Right renal pelvis (tissue), 4 donors: ENCODE measurements at regions not wholly inside any gene's neighbourhood (a gene's known extent, or its start where the extent isn't known, plus 50 kb on each side); places are given as distances from the start of the nearest gene placed in this dataset.
"Not testable (repeated sequence)": the region's sequence is repeated elsewhere in the genome, so short reads cannot be mapped to it uniquely, and the experiment has no call there.

ENCODE experiments used
- DNase-seq, 4 donors: peaks; one replicate each; pipeline ENCODE4 v3.0.0-alpha.2; 2013; ENCODE audit warnings: low read depth in 4 of 4, low spot score in 3 of 4, missing footprints in 1 of 4

- DNase-seq: no peak
Measured at GRCh38 chr4:118410138-118410537, 57.3 kb upstream of the PRSS12 start.

GRCh38 chr4:118417325-118417724 lies 64.5 kb upstream of the PRSS12 start:
- DNase-seq: no peak

DNA sequence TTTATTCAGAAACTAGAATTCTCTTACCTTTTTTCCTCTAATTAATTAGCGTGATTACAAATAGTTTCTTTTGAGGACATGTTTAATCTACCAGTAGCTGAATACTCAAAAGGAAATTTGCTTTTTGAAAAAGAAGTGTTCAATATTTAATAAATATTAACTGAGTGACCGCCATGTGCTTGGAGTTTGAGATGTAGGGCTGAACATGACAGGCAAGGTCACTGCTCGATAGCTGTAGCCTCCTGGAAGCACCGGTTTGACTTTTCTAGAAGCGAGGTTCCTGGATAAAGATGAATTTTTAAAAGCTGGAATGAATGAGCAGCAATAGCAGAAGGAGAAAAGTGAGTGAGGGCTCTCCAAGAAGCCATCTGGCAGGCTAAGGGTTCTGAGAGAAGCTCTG lies 65.0 kb upstream of the PRSS12 start:
- not testable (repeated sequence) for DNase-seq

- DNase-seq: not testable (repeated sequence)
Measured at GRCh38 chr4:118418396-118418795, 65.6 kb upstream of the PRSS12 start.

- not testable (repeated sequence) for DNase-seq
Measured at GRCh38 chr4:118419626-118420025, 66.8 kb upstream of the PRSS12 start.

DNA sequence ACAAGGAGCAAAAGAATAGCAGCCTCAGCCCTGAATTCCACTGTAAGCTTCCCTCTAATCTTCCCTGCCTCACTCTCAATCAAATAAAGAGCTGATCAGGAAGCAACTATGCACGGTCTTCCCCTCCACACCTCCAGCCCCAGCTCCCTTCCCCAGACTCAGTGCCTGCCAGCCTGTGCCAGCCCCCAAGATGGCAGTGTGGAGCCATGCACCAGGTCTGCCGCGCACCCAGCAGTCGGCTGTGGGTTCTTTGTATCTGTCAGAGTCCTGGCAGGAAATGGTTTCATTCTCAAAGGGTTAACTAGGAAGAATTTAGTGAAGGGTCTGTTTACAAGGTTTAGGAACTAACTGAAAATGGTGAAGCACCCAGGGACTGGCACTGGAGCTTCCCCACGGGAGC lies 71.3 kb upstream of the PRSS12 start:
- peak in 2 of 4 donors; percentile 0 to 12 for DNase-seq

DNA sequence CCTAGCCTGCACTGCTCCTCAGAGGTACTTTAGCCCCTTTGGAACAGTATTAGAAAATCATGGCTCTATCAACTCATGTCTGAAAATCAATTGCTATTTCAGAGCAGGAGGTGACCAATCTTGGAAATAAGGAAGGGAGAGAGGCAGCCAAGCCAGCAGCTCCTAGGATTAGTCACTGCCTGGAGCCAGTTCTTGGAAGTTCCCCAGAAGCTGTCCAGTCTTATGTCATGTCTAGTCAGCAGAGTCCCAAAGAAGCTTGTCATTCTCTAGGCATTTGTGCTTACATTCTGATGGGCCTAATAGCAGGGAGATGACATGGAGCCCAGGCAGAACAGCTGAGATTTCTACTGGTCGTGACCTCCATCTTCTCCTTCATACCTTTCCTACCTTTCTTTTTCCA lies 76.1 kb upstream of the PRSS12 start:
- DNase-seq: not testable (repeated sequence)

- not testable (repeated sequence) for DNase-seq
Measured at GRCh38 chr4:118432359-118432758, 79.6 kb upstream of the PRSS12 start.

DNA sequence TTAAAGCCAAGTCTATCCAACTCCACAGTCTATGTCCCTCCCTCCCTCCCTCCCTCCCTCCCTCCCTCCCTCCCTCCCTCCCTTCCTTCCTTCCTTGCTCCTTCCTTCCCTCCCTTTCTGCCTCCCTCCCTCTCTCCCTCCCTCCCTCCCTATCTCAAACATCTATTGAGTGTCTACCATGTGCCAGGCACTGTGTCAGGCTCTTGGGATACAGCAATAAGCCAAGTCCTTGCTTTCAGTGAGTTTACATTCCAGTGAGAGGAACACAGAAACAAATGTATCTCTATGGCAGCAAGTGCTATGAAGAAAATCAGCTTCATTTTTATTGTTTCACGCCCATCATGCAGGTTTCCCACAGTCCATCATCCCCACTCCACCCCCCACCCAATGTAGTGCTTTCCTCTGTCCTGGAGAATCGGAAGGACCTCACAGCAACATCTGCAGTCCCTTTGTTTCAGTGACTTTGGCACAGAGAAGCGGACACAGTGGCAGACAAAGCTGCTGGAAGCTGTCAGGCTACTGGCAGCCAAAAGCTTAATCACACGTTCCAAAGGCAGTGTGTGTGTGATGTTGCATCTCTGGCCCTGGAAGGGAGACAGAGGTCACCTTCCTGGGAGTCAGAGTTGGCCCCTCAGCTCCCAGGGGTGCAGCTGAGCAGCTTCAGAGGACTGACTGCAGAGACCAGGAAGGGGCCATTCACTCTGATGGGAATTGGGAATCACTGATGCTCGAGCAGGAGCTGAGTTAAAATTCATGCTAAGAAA lies 81.0 kb upstream of the PRSS12 start:
- not testable (repeated sequence) for DNase-seq

GRCh38 chr4:118435415-118435814 lies 82.6 kb upstream of the PRSS12 start:
- not testable (repeated sequence) for DNase-seq

DNA sequence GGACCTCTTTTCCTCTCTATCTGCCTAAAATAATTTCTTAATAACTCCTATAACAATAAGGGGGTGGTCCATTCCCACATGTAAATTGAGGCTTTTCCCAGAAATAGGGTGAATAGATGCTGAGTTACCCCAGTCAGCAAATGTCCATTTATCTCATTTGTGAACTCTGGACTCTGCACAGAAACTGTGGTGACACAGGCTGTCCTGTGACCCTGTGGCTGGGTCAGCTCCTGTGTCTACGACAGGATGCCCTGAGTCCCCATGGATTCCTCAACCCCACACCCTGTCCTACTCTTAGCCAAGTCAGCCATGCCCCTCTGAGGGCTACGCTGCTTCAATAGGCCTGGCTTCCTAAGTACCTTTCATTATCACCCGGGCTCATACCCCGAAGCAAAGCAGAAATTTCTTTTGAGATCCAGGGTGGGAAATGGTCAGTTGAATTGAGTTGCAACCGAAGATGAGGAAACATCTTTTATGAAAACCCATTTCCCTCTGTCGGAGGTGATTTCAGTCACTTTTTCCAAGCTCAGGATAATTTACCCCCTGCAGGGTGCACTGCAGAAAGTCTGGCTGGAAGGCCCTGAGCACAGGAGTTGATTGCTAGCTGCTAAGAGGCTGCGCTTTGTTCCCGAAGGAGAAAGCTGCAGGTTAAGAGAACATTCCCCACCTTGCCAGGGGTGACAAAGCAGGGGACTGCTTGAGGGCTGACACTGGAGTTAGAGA lies 89.5 kb upstream of the PRSS12 start:
- not testable (repeated sequence) for DNase-seq

DNA sequence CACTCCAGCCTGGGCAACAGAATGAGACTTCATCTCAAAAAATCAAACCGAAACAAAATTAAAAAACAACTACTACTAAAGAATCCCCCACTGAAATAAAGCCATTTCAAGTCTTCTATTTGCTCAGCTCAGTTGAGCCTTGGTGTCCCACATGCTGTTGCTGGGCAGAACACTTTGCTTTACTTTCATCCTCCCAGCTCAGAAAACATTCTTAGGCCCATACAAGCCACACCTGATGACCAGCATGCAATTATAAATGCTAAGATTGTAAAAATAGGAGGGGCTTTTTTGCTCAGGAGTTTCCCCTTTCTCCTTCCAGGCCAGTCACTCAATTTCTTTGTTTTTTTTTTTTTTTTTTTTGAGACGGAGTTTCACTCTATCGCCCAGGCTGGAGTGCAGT lies 94.6 kb upstream of the PRSS12 start:
- DNase-seq: not testable (repeated sequence)

DNA sequence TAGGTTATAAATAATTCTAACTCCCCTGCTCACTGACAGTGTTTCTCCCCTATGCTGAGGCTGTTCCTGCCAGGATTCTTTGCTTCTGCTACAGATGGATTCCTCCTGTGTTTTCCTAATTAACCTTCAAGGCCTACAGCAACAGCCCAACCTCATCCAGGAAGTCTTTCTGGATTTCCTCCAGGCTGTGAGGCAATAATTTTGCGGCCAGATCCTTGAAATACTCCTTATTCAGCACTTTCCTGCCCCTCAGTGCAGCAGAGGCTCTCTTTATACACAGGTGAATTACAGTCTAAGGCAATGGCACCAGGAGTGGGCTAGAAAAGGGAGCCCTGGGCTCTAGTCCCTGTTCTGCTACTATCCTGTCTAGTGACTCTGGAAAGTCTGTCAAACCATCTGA lies 102.1 kb upstream of the PRSS12 start:
- DNase-seq: not testable (repeated sequence)

GRCh38 chr4:118461435-118461834 lies 108.6 kb upstream of the PRSS12 start:
- DNase-seq: not testable (repeated sequence)

GRCh38 chr4:118465831-118466230 lies 113.0 kb upstream of the PRSS12 start:
- DNase-seq: not testable (repeated sequence)

DNA sequence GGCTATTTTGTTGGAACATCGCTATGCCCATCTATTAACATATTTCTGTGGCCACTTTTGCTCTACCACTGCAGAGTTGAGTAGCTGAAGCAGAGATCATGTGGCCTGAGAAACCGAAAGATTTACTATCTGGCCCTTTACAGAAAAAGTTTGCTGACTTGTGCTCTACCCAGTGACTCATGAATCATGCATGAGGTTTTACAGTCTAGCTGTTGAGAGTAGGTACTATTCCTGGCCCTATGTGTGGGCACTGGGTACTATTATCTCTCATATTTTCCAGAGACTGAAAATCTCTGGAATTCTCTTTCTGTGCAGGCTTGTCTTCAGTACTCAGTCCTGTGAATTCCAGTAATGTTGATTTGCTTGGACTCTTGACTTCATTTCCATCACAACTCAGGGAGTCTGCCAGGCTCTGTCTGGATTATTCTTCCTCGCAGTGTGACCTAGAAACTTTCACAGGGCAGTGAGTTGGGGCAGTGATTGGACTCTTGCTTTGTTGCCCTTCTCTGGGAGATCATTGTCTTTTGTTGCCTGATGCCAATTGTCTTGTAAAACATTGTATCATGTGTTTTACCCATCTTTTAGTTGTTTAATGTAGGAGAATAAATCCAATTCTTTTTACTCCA lies 121.3 kb upstream of the PRSS12 start:
- not testable (repeated sequence) for DNase-seq

DNA sequence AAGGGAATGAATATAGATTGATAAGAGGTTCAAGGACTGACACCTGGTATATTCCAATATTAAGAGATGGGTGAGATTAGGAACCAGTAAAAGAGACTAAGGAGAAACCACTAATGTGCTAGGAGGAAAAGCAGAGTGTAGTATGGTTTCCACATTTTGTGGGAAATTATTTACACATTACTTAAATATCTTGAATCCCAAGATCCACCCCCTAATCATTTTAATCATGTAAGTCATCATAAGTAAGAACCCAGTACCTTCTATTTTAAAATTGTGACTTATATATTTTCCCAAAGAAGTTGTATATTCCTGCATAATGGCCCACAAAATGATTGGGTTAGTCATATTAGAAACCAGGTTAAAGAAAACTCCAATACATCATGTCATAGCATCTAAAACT lies 122.0 kb upstream of the PRSS12 start:
- DNase-seq: not testable (repeated sequence)

GRCh38 chr4:118475901-118476300 lies 123.1 kb upstream of the PRSS12 start:
- DNase-seq: not testable (repeated sequence)

DNA sequence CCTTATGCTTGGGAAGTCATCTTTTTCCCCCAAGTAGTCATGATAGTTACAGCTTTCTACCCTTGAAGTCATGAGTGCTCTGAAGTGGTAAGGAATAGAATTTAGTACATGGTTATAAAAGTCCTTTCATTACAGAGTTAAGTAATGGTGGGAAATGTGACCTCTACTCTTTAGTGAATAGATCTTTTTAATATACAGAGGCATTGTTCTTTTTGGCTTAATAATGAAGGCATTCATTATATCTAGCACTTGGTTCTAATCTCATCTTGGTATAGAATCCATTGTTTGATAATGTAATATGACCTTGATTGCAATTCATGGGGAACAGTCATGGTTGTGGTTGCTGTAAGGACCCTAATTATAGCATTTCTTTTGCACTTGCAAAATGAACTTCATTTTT lies 125.0 kb upstream of the PRSS12 start:
- not testable (repeated sequence) for DNase-seq

DNA sequence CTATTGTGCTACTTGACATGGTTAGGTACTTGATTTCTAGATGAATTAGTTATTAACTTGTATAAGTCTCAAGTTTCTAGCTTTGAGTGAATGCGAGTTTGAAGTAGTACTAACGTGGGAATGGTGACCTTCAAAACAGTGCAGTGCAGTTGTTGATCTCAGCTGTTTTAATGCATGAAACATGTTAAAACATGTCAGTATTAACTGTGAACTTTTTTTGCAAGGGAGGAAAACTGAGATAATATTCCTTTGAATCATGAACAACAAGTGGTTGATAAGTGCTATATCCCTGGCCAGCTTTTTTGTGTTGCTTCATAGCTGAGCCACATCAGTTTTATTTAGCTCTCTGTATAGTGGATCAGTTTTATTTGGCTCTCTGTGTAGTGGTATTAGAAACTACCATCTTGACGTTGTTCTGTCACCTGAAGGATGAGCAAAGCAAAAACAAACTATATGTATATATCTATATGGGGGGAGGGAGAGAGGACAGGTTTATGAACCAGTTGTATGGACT lies 133.1 kb upstream of the PRSS12 start:
- DNase-seq: not testable (repeated sequence)

DNA sequence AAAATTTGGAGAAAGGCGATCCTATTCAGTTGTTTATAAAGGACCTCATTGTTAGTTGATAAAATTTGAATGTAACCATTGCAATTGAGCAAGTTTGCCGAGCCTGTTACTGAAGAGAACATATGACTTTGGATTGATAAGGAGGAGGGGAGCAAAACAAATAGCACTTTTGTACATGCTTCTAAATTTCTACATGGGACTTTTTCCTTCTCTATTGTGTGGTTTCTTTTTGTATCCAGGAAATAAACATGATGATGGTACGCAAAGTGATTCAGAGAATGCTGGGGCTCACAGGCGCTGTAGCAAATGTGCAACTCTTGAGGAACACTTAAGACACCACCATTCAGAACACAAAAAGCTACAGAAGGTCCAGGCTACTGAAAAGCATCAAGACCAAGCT lies 140.2 kb upstream of the PRSS12 start:
- not testable (repeated sequence) for DNase-seq
